BLaER1 (cell line): ENCODE measurements at regions not wholly inside any gene's neighbourhood (a gene's known extent, or its start where the extent isn't known, plus 50 kb on each side); places are given as distances from the start of the nearest gene placed in this dataset.
A peak's percentile ranks its signal among the peaks of the same experiment; 100 is the strongest.
"Not testable (repeated sequence)": the region's sequence is repeated elsewhere in the genome, so short reads cannot be mapped to it uniquely, and the experiment has no call there.

Experiments
- H3K27ac ChIP-seq: shearing (Covaris generic); formaldehyde crosslinking; 2 replicates; pipeline ENCODE4 v1.8.1; 2022
- H3K27me3 ChIP-seq: shearing (Covaris generic); formaldehyde crosslinking; 2 replicates; pipeline ENCODE4 v1.8.1; 2022
- H3K36me3 ChIP-seq: shearing (Covaris generic); formaldehyde crosslinking; 2 replicates; pipeline ENCODE4 v1.8.1; 2022
- H3K4me1 ChIP-seq: shearing (Covaris generic); formaldehyde crosslinking; 2 replicates; pipeline ENCODE4 v1.8.1; 2022
- H3K4me2 ChIP-seq: shearing (Covaris generic); formaldehyde crosslinking; 2 replicates; pipeline ENCODE4 v1.8.1; 2022
- H3K4me3 ChIP-seq: shearing (Covaris generic); formaldehyde crosslinking; 2 replicates; pipeline ENCODE4 v1.8.1; 2022
- H3K9ac ChIP-seq: shearing (Covaris generic); formaldehyde crosslinking; 2 replicates; pipeline ENCODE4 v1.8.1; 2022
- H3K9me3 ChIP-seq: shearing (Covaris generic); formaldehyde crosslinking; 2 replicates; pipeline ENCODE4 v1.8.1; 2022
- H4K20me1 ChIP-seq: shearing (Covaris generic); formaldehyde crosslinking; 2 replicates; pipeline ENCODE4 v1.8.1; 2022

- not testable (repeated sequence) for H3K9ac ChIP-seq, H3K36me3 ChIP-seq, H3K27me3 ChIP-seq, H3K27ac ChIP-seq, H3K4me2 ChIP-seq, H4K20me1 ChIP-seq, H3K9me3 ChIP-seq, H3K4me3 ChIP-seq, H3K4me1 ChIP-seq
Measured at GRCh38 chr9:43089337-43089736, 905.9 kb downstream of the SPATA31A6 start.

GRCh38 chr9:43110376-43110775 lies 926.9 kb downstream of the SPATA31A6 start:
- H3K4me1 ChIP-seq, H3K27ac ChIP-seq, H3K27me3 ChIP-seq, H3K9ac ChIP-seq, H3K4me3 ChIP-seq, H4K20me1 ChIP-seq, H3K4me2 ChIP-seq, H3K36me3 ChIP-seq, H3K9me3 ChIP-seq: not testable (repeated sequence)

GRCh38 chr9:43112846-43113245 lies 929.4 kb downstream of the SPATA31A6 start:
- not testable (repeated sequence) for H3K9me3 ChIP-seq, H3K27ac ChIP-seq, H3K4me3 ChIP-seq, H3K36me3 ChIP-seq, H3K4me1 ChIP-seq, H4K20me1 ChIP-seq, H3K9ac ChIP-seq, H3K27me3 ChIP-seq, H3K4me2 ChIP-seq

- H3K4me1 ChIP-seq, H3K4me3 ChIP-seq, H4K20me1 ChIP-seq, H3K9me3 ChIP-seq, H3K9ac ChIP-seq, H3K36me3 ChIP-seq, H3K27ac ChIP-seq, H3K27me3 ChIP-seq: not testable (repeated sequence)
- H3K4me2 ChIP-seq = 0 out of 2 replicates have a peak overlapping the region, but pooled peaks have one; percentile 1
Measured at GRCh38 chr9:43115813-43116229, 932.4 kb downstream of the SPATA31A6 start.

GRCh38 chr9:43118088-43118865 lies 934.8 kb downstream of the SPATA31A6 start:
- not testable (repeated sequence) for H3K4me2 ChIP-seq, H3K36me3 ChIP-seq, H3K27ac ChIP-seq, H3K4me1 ChIP-seq, H3K4me3 ChIP-seq, H3K27me3 ChIP-seq, H4K20me1 ChIP-seq, H3K9me3 ChIP-seq, H3K9ac ChIP-seq

GRCh38 chr9:43119565-43119964 lies 936.1 kb downstream of the SPATA31A6 start:
- H3K4me3 ChIP-seq, H3K4me1 ChIP-seq, H3K4me2 ChIP-seq, H3K9ac ChIP-seq, H3K27ac ChIP-seq, H3K36me3 ChIP-seq, H3K9me3 ChIP-seq, H3K27me3 ChIP-seq, H4K20me1 ChIP-seq: not testable (repeated sequence)

- H3K27ac ChIP-seq, H4K20me1 ChIP-seq, H3K4me3 ChIP-seq, H3K4me1 ChIP-seq, H3K27me3 ChIP-seq, H3K36me3 ChIP-seq, H3K9ac ChIP-seq, H3K4me2 ChIP-seq, H3K9me3 ChIP-seq: not testable (repeated sequence)
Measured at GRCh38 chr9:43119978-43120377, 936.5 kb downstream of the SPATA31A6 start.

- H3K4me1 ChIP-seq, H3K4me3 ChIP-seq, H3K9me3 ChIP-seq, H4K20me1 ChIP-seq, H3K36me3 ChIP-seq, H3K9ac ChIP-seq, H3K27ac ChIP-seq, H3K27me3 ChIP-seq, H3K4me2 ChIP-seq: not testable (repeated sequence)
Measured at GRCh38 chr9:43125894-43126293, 942.4 kb downstream of the SPATA31A6 start.

- H4K20me1 ChIP-seq, H3K4me1 ChIP-seq, H3K9me3 ChIP-seq, H3K27me3 ChIP-seq, H3K36me3 ChIP-seq, H3K4me2 ChIP-seq, H3K9ac ChIP-seq, H3K27ac ChIP-seq, H3K4me3 ChIP-seq: not testable (repeated sequence)
Measured at GRCh38 chr9:43127026-43127775, 943.7 kb downstream of the SPATA31A6 start.

- not testable (repeated sequence) for H3K4me3 ChIP-seq, H3K27me3 ChIP-seq, H3K36me3 ChIP-seq, H3K9me3 ChIP-seq, H3K4me2 ChIP-seq, H4K20me1 ChIP-seq, H3K27ac ChIP-seq, H3K9ac ChIP-seq, H3K4me1 ChIP-seq
Measured at GRCh38 chr9:43127949-43128348, 944.5 kb downstream of the SPATA31A6 start.

GRCh38 chr9:43130744-43131171 lies 947.3 kb downstream of the SPATA31A6 start:
- not testable (repeated sequence) for H3K4me2 ChIP-seq, H3K9me3 ChIP-seq, H3K4me3 ChIP-seq, H3K27ac ChIP-seq, H3K4me1 ChIP-seq, H3K36me3 ChIP-seq, H3K27me3 ChIP-seq, H4K20me1 ChIP-seq, H3K9ac ChIP-seq

GRCh38 chr9:43135440-43135839 lies 952.0 kb downstream of the SPATA31A6 start:
- H3K27ac ChIP-seq, H4K20me1 ChIP-seq, H3K4me2 ChIP-seq, H3K9me3 ChIP-seq, H3K4me1 ChIP-seq, H3K9ac ChIP-seq, H3K36me3 ChIP-seq, H3K4me3 ChIP-seq, H3K27me3 ChIP-seq: not testable (repeated sequence)

- H3K4me1 ChIP-seq, H3K4me2 ChIP-seq, H3K36me3 ChIP-seq, H4K20me1 ChIP-seq, H3K9me3 ChIP-seq, H3K4me3 ChIP-seq, H3K9ac ChIP-seq, H3K27me3 ChIP-seq, H3K27ac ChIP-seq: not testable (repeated sequence)
Measured at GRCh38 chr9:43138909-43139308, 955.5 kb downstream of the SPATA31A6 start.

- not testable (repeated sequence) for H3K9ac ChIP-seq, H4K20me1 ChIP-seq, H3K27me3 ChIP-seq, H3K9me3 ChIP-seq, H3K4me2 ChIP-seq, H3K4me3 ChIP-seq, H3K4me1 ChIP-seq, H3K36me3 ChIP-seq, H3K27ac ChIP-seq
Measured at GRCh38 chr9:43139349-43139748, 955.9 kb downstream of the SPATA31A6 start.
